ENCODE measurements at regions not wholly inside any gene's neighbourhood (a gene's known extent, or its start where the extent isn't known, plus 50 kb on each side); places are given as distances from the start of the nearest gene placed in this dataset.
"Not testable (repeated sequence)": the region's sequence is repeated elsewhere in the genome, so short reads cannot be mapped to it uniquely, and the experiment has no call there.

GRCh38 chr9:104235347-104236120 lies 141.4 kb downstream of the SMC2 start:
- H3K9me3 ChIP-seq (ENCODE audit: insufficient read depth, low read depth, low read length); H4K8ac ChIP-seq (ENCODE audit: low read depth, low read length); H3K27me3 ChIP-seq (ENCODE audit: insufficient read depth, low read length); H3K36me3 ChIP-seq (ENCODE audit: control insufficient read depth in 1 of 2, insufficient read depth in 2 of 2, low read length in 2 of 2); H2BK12ac ChIP-seq (ENCODE audit: low read length); H3K27ac ChIP-seq (ENCODE audit: low read depth, low read length); H3K9ac ChIP-seq (ENCODE audit: low read length); H3K18ac ChIP-seq (ENCODE audit: low read length); H4K12ac ChIP-seq (ENCODE audit: low read depth, low read length); H2AFZ ChIP-seq (ENCODE audit: insufficient read depth, low read length, poor library complexity); H2AK5ac ChIP-seq (ENCODE audit: low read length); H3K4ac ChIP-seq (ENCODE audit: low read depth, low read length); H3K4me2 ChIP-seq (ENCODE audit: low read length); H3K4me1 ChIP-seq (ENCODE audit: control insufficient read depth in 1 of 2, insufficient read depth in 2 of 2, low read length in 2 of 2); H2BK5ac ChIP-seq (ENCODE audit: low read depth, low read length, poor library complexity); H4K91ac ChIP-seq (ENCODE audit: low read depth, low read length); H3K79me2 ChIP-seq (ENCODE audit: control insufficient read depth, insufficient read depth, low read length, poor library complexity); H3K79me1 ChIP-seq (ENCODE audit: low read length); H3K14ac ChIP-seq (ENCODE audit: low read length); H2BK120ac ChIP-seq (ENCODE audit: insufficient read depth, low read length, poor library complexity); H3K23ac ChIP-seq (ENCODE audit: low read length); DNase-seq; H3K4me3 ChIP-seq (ENCODE audit: low read depth, low read length): not testable (repeated sequence)
- WGBS (ENCODE audit: extremely low coverage, insufficient coverage, insufficient read length): 86% methylated on average over 1 of the region's 42 CpGs

DNA sequence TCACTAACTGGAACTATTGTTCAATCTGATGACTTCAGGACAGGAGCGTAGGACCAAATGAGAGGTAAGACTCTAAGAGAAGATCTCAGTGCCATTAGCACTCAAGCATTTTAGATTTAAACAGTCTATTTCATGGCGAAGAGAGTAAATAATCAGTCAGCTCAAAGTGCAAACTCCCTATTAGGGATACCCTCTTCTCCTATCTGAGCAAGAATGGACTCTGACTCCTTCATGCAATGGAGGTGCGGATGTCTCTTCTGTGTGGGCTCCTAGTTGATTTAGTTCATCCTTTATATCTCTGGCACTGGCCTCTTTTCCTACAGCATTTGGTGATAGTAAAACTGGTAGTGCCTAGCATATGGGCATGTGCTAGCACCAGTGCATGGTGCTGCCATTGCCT lies 144.6 kb downstream of the SMC2 start:
- Histone ChIP-seq H2BK5ac (ENCODE audit: low read depth, low read length, poor library complexity) (no peak overlapping the region), H2BK120ac (ENCODE audit: insufficient read depth, low read length, poor library complexity) (no peak overlapping the region), H3K79me2 (ENCODE audit: control insufficient read depth, insufficient read depth, low read length, poor library complexity) (no peaks in the 10 kb centered on the region), H2BK12ac (ENCODE audit: low read length) (no peak overlapping the region), H3K4me3 (ENCODE audit: low read depth, low read length) (no peak overlapping the region), H3K27me3 (ENCODE audit: insufficient read depth, low read length) (no peaks in the 10 kb centered on the region), H3K14ac (ENCODE audit: low read length) (no peak overlapping the region), H3K4me1 (ENCODE audit: control insufficient read depth in 1 of 2, insufficient read depth in 2 of 2, low read length in 2 of 2) (no peaks in the 10 kb centered on the region), H3K18ac (ENCODE audit: low read length) (no peak overlapping the region), H3K9ac (ENCODE audit: low read length) (no peak overlapping the region), H3K79me1 (ENCODE audit: low read length) (no peaks in the 10 kb centered on the region), H3K9me3 (ENCODE audit: insufficient read depth, low read depth, low read length) (peaks cover 2% of the 10 kb centered on the region), H4K8ac (ENCODE audit: low read depth, low read length) (no peak overlapping the region), H4K91ac (ENCODE audit: low read depth, low read length) (no peak overlapping the region), H2AK5ac (ENCODE audit: low read length) (no peak overlapping the region), H3K4me2 (ENCODE audit: low read length) (no peak overlapping the region), H3K23ac (ENCODE audit: low read length) (no peak overlapping the region), H3K27ac (ENCODE audit: low read depth, low read length) (no peak overlapping the region), H3K4ac (ENCODE audit: low read depth, low read length) (no peak overlapping the region), H2AFZ (ENCODE audit: insufficient read depth, low read length, poor library complexity) (no peak overlapping the region), H3K36me3 (ENCODE audit: control insufficient read depth in 1 of 2, insufficient read depth in 2 of 2, low read length in 2 of 2) (no peaks in the 10 kb centered on the region), H4K12ac (ENCODE audit: low read depth, low read length) (no peak overlapping the region)
- no CpG with 5 or more reads among the region's 3 CpGs for WGBS (ENCODE audit: extremely low coverage, insufficient coverage, insufficient read length)
- no peak for DNase-seq

GRCh38 chr9:104240890-104241289 lies 146.8 kb downstream of the SMC2 start:
- no peak overlapping the region for H4K12ac ChIP-seq (ENCODE audit: low read depth, low read length)
- WGBS (ENCODE audit: extremely low coverage, insufficient coverage, insufficient read length): no CpG with 5 or more reads among the region's 2 CpGs

DNA sequence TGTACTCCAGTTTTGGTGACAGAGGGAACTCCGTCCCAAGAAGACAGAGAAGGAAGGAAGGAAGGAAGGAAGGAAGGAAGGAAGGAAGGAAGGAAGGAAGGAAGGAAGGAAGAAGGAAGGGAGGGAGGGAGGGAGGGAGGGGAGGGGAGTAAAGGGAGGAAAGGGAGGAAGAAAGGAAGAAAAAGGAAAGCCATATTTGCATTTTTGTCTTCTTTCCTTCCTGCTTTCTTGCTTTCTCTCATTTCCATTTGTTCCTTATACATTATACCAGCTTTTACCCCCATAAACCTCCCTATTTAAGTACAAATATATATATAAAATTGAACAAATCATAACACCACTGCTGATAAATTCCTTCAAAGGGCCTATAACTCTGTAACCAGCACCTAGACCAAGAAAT lies 151.8 kb downstream of the SMC2 start:
- H3K27me3 ChIP-seq (ENCODE audit: insufficient read depth, low read length): no peaks in the 10 kb centered on the region
- H3K4me1 ChIP-seq (ENCODE audit: control insufficient read depth in 1 of 2, insufficient read depth in 2 of 2, low read length in 2 of 2): no peaks in the 10 kb centered on the region
- no peak overlapping the region for H3K27ac ChIP-seq (ENCODE audit: low read depth, low read length)
- no peak overlapping the region for H3K9ac ChIP-seq (ENCODE audit: low read length)
- no peak overlapping the region for H4K12ac ChIP-seq (ENCODE audit: low read depth, low read length)
- H3K14ac ChIP-seq (ENCODE audit: low read length): no peak overlapping the region
- H3K18ac ChIP-seq (ENCODE audit: low read length): no peak overlapping the region
- no peaks in the 10 kb centered on the region for H3K79me1 ChIP-seq (ENCODE audit: low read length)
- H3K4me3 ChIP-seq (ENCODE audit: low read depth, low read length): no peak overlapping the region
- no peak overlapping the region for H2BK120ac ChIP-seq (ENCODE audit: insufficient read depth, low read length, poor library complexity)
- H3K36me3 ChIP-seq (ENCODE audit: control insufficient read depth in 1 of 2, insufficient read depth in 2 of 2, low read length in 2 of 2): no peaks in the 10 kb centered on the region
- H3K9me3 ChIP-seq (ENCODE audit: insufficient read depth, low read depth, low read length): no peaks in the 10 kb centered on the region
- DNase-seq: no peak
- no CpG with 5 or more reads among the region's 1 CpG for WGBS (ENCODE audit: extremely low coverage, insufficient coverage, insufficient read length)
- no peak overlapping the region for H2AFZ ChIP-seq (ENCODE audit: insufficient read depth, low read length, poor library complexity)
- no peak overlapping the region for H4K91ac ChIP-seq (ENCODE audit: low read depth, low read length)
- H3K4me2 ChIP-seq (ENCODE audit: low read length): no peak overlapping the region
- H4K8ac ChIP-seq (ENCODE audit: low read depth, low read length): no peak overlapping the region
- no peaks in the 10 kb centered on the region for H3K79me2 ChIP-seq (ENCODE audit: control insufficient read depth, insufficient read depth, low read length, poor library complexity)
- H3K4ac ChIP-seq (ENCODE audit: low read depth, low read length): no peak overlapping the region
- H2BK5ac ChIP-seq (ENCODE audit: low read depth, low read length, poor library complexity): no peak overlapping the region
- no peak overlapping the region for H2AK5ac ChIP-seq (ENCODE audit: low read length)
- H3K23ac ChIP-seq (ENCODE audit: low read length): no peak overlapping the region
- H2BK12ac ChIP-seq (ENCODE audit: low read length): no peak overlapping the region

More at GRCh38 chr9:104240890-104241289, 146.8 kb downstream of the SMC2 start:
- Histone ChIP-seq H2AK5ac (ENCODE audit: low read length) (no peak overlapping the region), H3K79me1 (ENCODE audit: low read length) (no peaks in the 10 kb centered on the region), H4K91ac (ENCODE audit: low read depth, low read length) (no peak overlapping the region), H3K9me3 (ENCODE audit: insufficient read depth, low read depth, low read length) (no peaks in the 10 kb centered on the region), H4K8ac (ENCODE audit: low read depth, low read length) (no peak overlapping the region), H2BK5ac (ENCODE audit: low read depth, low read length, poor library complexity) (no peak overlapping the region), H3K4ac (ENCODE audit: low read depth, low read length) (no peak overlapping the region), H3K23ac (ENCODE audit: low read length) (no peak overlapping the region), H3K4me2 (ENCODE audit: low read length) (no peak overlapping the region), H3K27me3 (ENCODE audit: insufficient read depth, low read length) (no peaks in the 10 kb centered on the region), H3K9ac (ENCODE audit: low read length) (no peak overlapping the region), H3K4me3 (ENCODE audit: low read depth, low read length) (no peak overlapping the region), H2BK120ac (ENCODE audit: insufficient read depth, low read length, poor library complexity) (no peak overlapping the region), H2BK12ac (ENCODE audit: low read length) (no peak overlapping the region), H3K36me3 (ENCODE audit: control insufficient read depth in 1 of 2, insufficient read depth in 2 of 2, low read length in 2 of 2) (no peaks in the 10 kb centered on the region), H2AFZ (ENCODE audit: insufficient read depth, low read length, poor library complexity) (no peak overlapping the region), H3K14ac (ENCODE audit: low read length) (no peak overlapping the region), H3K18ac (ENCODE audit: low read length) (no peak overlapping the region), H3K27ac (ENCODE audit: low read depth, low read length) (no peak overlapping the region), H3K4me1 (ENCODE audit: control insufficient read depth in 1 of 2, insufficient read depth in 2 of 2, low read length in 2 of 2) (no peaks in the 10 kb centered on the region), H3K79me2 (ENCODE audit: control insufficient read depth, insufficient read depth, low read length, poor library complexity) (no peaks in the 10 kb centered on the region)
- DNase-seq: no peak

Measured in trophoblast cell (in vitro differentiated cells and primary cell).